C4-2B (cell line): ENCODE measurements at regions not wholly inside any gene's neighbourhood (a gene's known extent, or its start where the extent isn't known, plus 50 kb on each side); places are given as distances from the start of the nearest gene placed in this dataset.

Experiments used
- ZFX ChIP-seq: fragments of 450-650 bp; IDR thresholded peaks from 2 replicates; pipeline ENCODE4 v1.6.1; 2017
- TF ChIP-seq, protein P1 (sequence below): fragments of 450-650 bp; conservative IDR thresholded peaks from 2 replicates; pipeline ENCODE4 v1.5.1; 2017; ENCODE audit warnings: mild to moderate bottlenecking

DNA sequence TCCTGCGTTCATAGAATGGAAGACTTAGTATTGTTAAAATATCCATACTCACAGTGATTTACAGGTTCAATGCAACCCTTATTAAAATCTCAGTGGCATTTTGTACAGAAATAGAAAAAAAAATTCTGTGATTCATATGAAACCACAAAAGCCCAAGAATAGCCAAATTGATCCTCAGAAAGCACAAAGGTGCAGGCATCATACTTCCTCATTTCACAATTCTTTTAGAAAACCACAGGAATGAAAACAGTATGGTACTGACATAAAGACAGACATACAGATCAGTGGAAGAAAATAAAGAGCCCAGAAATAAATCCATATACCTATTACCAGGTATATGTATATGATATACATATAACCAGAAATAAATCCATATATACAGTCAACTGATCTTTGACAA, 86.8 kb upstream of the MEGF10 start:
- TF ChIP-seq, protein P1, sequence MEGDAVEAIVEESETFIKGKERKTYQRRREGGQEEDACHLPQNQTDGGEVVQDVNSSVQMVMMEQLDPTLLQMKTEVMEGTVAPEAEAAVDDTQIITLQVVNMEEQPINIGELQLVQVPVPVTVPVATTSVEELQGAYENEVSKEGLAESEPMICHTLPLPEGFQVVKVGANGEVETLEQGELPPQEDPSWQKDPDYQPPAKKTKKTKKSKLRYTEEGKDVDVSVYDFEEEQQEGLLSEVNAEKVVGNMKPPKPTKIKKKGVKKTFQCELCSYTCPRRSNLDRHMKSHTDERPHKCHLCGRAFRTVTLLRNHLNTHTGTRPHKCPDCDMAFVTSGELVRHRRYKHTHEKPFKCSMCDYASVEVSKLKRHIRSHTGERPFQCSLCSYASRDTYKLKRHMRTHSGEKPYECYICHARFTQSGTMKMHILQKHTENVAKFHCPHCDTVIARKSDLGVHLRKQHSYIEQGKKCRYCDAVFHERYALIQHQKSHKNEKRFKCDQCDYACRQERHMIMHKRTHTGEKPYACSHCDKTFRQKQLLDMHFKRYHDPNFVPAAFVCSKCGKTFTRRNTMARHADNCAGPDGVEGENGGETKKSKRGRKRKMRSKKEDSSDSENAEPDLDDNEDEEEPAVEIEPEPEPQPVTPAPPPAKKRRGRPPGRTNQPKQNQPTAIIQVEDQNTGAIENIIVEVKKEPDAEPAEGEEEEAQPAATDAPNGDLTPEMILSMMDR, result no peak
- no peak for TF ChIP-seq ZFX
